Glomerular visceral epithelial cell (primary cell): ENCODE measurements at regions not wholly inside any gene's neighbourhood (a gene's known extent, or its start where the extent isn't known, plus 50 kb on each side); places are given as distances from the start of the nearest gene placed in this dataset.
A peak's percentile ranks its signal among the peaks of the same experiment; 100 is the strongest.

Experiments
- DNase-seq: peaks from one replicate; pipeline ENCODE4 v3.0.0-alpha.2; 2016; ENCODE audit errors: extremely low spot score

DNA sequence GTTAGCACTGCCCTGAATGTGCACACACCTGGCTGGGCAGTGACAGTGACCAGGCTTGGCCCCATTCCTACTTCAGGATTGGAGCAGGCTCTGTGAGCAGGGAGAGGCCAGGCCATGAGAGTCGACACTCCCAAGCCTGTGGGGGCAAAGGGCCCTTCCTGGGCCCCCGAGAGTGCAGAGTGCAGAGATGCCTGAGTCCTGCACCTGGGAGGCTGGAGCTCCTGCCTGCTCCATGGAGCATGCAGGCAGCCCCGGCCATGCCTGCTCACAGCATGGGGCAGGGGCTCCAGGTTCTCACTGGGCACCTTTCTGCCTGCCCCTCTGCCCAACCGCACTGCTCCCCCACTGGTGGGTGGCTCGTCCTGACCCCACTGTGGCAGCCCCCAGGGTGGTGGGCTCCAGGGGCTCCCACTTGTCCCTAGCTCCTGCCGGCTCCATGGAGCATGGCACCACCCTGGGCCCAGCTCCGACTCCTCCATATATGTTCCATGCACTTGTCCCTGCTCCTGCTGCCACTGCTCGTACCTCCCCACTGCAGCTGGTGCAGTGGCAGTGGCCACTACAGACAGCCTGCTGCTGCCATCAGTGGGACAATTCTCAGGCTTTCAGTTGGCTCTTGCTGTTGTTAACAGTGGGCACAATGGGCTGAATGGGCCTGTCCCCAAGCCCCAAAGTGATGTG, 282.0 kb downstream of the RPRM start:
- DNase-seq = no peak

DNA sequence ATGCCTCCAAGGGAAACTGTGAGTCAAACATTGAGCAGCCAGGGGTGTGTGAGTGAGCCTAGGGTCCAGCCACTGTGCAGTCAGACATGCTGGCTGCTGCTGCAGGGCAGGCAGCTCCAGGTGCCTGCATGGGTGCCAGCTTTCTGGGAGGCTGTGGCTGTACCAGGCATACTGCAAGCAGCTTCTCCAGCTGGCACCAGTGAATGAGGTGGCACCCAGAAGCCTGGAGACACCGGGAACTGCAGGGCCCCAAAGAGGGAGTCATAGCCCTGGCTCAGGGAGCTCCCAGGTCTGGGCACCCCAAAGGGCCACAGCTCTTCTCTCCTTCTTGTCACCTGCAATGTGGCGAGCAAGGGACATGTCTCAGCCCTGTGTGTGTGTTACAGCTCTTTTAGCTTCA, 283.2 kb downstream of the RPRM start:
- DNase-seq = no peak

- no peak for DNase-seq
Observed at GRCh38 chr2:153189091-153189888, 289.3 kb downstream of the RPRM start.

DNA sequence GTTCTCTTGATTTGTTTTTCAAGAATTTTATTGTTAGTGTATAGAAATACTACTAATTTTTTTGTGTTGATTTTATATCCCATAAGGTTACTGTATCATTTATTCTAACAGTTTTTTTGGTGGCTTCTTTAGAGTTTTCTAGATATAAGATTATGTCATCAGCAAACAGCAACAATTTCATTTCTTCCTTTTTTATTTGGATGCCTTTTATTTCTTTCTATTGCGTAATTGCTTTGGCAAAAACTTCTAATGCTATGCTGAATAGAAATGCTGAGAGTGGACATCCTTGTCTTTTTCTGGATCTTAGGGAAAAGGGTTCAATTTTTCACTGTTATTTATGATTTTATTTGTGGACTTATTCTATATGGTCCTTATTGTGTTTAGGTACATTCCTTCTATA, 298.8 kb downstream of the RPRM start:
- DNase-seq = no peak

- no peak for DNase-seq
Observed at GRCh38 chr2:153169609-153170008, 309.0 kb downstream of the RPRM start.

GRCh38 chr2:153165021-153165420, 313.5 kb downstream of the RPRM start:
- no peak for DNase-seq

- DNase-seq = peak; percentile 7
Observed at GRCh38 chr2:153163055-153163454, 315.5 kb downstream of the RPRM start.

- DNase-seq = no peak
Observed at GRCh38 chr2:153156743-153157142, 321.8 kb downstream of the RPRM start.

GRCh38 chr2:153152036-153152435, 326.5 kb downstream of the RPRM start:
- no peak for DNase-seq

GRCh38 chr2:153145470-153145978, 333.0 kb downstream of the RPRM start:
- no peak for DNase-seq

GRCh38 chr2:153143540-153143939, 335.0 kb downstream of the RPRM start:
- DNase-seq = no peak

GRCh38 chr2:153140498-153140897, 338.1 kb downstream of the RPRM start:
- DNase-seq = no peak

DNA sequence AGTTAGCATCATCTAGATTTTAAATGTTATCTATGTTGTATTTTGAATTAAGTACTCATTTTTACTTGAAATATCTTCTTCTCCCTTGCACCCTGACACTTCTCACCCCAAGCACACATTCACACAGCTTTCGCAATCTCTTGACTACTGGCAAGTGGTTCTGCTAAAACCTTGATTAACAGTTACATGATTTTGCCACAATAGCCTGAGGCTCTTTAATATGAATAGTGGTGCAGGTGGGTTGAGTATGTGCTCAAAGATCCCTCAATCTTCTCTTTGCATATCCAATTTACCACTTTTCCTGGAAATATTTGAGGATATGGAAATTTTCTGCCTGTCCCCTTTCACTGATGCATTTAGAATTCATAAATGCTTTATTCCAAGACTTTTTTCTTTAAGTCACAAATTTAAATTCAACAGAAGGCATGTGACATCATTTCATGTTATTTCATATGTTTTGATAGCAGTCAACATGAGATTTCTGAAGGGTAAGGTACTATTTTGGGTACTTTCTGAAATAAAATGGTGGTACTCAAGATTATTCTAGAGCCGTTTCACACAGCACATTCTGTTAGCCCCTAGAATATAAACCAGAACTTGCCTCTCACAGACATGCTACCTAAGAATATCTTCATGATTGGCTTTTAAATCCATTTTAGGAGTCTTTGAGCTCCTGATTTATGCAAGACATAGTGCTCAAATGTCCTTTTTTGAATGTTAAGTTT, 339.7 kb downstream of the RPRM start:
- no peak for DNase-seq

GRCh38 chr2:153136216-153136615, 342.3 kb downstream of the RPRM start:
- no peak for DNase-seq

DNA sequence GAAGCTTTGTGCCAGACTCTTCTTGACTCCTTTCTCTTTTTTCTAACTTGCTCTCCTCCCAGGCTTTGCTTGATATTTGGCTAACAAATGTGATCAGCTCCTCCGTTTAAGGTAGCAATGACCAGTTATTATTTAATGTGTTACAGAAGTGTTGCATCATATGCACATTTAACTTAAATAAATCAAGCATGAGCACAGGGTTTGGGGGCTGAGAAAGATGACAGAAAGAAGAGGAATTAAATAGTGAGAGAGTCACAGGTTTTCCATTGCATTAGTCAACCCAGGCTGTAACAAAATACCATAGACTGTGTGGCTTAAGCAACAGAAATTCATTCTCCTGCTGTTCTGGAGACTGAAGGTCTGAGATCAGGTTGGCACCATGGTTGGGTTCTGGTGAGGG, 343.8 kb downstream of the RPRM start:
- no peak for DNase-seq

DNA sequence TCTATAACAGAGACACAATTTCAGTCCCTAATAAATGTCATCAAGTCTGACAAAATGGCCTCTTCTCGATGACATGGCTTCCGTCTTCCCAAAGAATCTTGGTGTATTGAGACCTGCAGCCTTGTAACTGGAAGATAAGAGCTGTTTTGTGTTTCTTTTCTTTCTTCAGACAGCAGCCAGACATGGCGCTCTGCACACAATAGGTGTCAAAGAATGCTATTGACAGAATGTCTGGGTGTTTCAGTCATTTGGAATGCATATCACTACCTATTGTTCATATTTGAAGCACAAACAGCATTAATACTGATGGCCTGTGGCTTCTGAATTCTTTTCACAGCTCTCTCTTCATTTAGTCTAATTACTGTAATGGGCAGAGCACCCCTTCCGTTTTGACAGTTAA, 344.8 kb downstream of the RPRM start:
- DNase-seq = no peak

GRCh38 chr2:153132418-153132817, 346.1 kb downstream of the RPRM start:
- no peak for DNase-seq

DNA sequence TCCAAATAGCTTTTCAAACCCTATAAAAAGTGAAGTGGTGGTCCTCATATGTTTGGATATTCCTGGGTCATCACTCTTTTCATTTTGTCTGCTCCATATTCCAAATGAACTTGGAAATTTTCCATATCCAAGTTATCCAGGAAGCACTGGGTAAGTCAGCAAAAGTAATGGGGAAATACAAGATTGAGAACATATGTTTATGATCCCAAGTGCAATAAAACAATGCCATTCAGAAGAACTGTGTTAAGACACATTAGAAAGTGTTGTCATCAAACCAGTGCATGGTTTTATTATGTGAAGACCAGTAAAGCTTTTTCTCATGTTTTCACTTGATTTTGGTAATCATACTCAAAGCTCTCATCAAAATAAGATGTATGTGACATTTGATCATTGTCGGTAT, 363.4 kb downstream of the RPRM start:
- DNase-seq = no peak

DNA sequence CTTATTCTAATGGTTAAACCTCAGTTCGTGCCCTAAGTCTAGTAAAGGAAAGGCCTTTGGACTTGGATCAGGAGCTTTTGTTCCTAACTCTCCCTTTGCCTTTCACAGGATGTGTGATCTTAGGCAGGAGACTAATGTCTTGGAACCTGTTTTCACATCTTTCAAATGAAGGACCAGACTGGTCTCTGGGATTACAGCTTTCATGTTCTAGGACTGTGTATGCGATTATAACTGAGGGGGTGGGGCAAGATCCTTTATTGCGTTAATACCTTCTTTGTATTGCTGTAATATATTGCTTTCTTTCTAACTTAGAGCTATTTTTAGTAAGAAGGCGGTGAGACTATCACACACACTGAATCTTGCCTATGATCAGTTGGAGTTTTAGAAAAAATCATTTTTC, 368.1 kb downstream of the RPRM start:
- no peak for DNase-seq

- DNase-seq = no peak
Observed at GRCh38 chr2:153109793-153110192, 368.8 kb downstream of the RPRM start.

GRCh38 chr2:153106802-153107477, 371.6 kb downstream of the RPRM start:
- DNase-seq = no peak
